Adrenal gland (tissue), 9 donors: ENCODE measurements at regions not wholly inside any gene's neighbourhood (a gene's known extent, or its start where the extent isn't known, plus 50 kb on each side); places are given as distances from the start of the nearest gene placed in this dataset.
"Not testable (repeated sequence)": the region's sequence is repeated elsewhere in the genome, so short reads cannot be mapped to it uniquely, and the experiment has no call there.

Experiments
- DNase-seq, 7 donors: peaks; one replicate each; pipeline ENCODE4 v3.0.0-alpha.2; 2019 to 2020
- H3K27ac ChIP-seq, 5 donors: fragments of 200-600 bp; sonication (generic) in 4 of 5; 1 replicate in 3 of 5; 2 replicates in 2 of 5; pipeline versions ENCODE4 v1.5.1 to v1.8.0; 2016 to 2020; ENCODE audit warnings: mild to moderate bottlenecking in 1 of 5
- H3K27me3 ChIP-seq: fragments of 200-600 bp; 2 replicates; pipeline ENCODE4 v1.8.0; 2021
- H3K36me3 ChIP-seq, 2 donors: fragments of 200-600 bp; replicated peaks in 1 of 2; 1 replicate in 1 of 2; 2 replicates in 1 of 2; pipeline versions ENCODE4 v1.5.1 to v1.8.0; 2018 to 2022
- H3K4me1 ChIP-seq, 2 donors: fragments of 200-600 bp; replicated peaks in 1 of 2; 1 replicate in 1 of 2; 2 replicates in 1 of 2; pipeline versions ENCODE4 v1.5.1 to v1.8.0; 2018 to 2021
- H3K4me3 ChIP-seq, 4 donors: fragments of 200-600 bp; sonication (generic) in 3 of 4; one replicate each; pipeline ENCODE4 v1.5.1; 2016 to 2018
- H3K9me3 ChIP-seq, 3 donors: fragments of 200-600 bp; sonication (generic) in 1 of 3; replicated peaks in 1 of 3; 1 replicate in 2 of 3; 2 replicates in 1 of 3; pipeline versions ENCODE4 v1.5.1 to v1.8.0; 2016 to 2021
- CTCF ChIP-seq, 6 experiments: fragments of 450-650 bp in 4 of 6; fragments of 200-600 bp in 2 of 6; sonication (generic) in 1 of 6; IDR thresholded peaks; 1 replicate in 5 of 6; 2 replicates in 1 of 6; pipeline versions ENCODE4 v1.5.1 to v1.8.0; 2016 to 2021; ENCODE audit warnings: antibody characterized with exemption in 6 of 6, mild to moderate bottlenecking in 2 of 6, moderate library complexity in 1 of 6
- POLR2A ChIP-seq, 2 donors: fragments of 450-650 bp; IDR thresholded peaks; one replicate each; pipeline ENCODE4 v1.6.1; 2017; ENCODE audit warnings: antibody characterized with exemption in 2 of 2, mild to moderate bottlenecking in 2 of 2, moderate library complexity in 1 of 2
- WGBS, 4 donors: extraction: QIAGEN DNeasy Blood & Tissue Kit in 2 of 4; methylation state at CpG; one replicate each; pipeline versions ENCODE4 v1.1.5 to v1.1.7; 2013 to 2017; 5-methylcytosine and 5-hydroxymethylcytosine counted together
- intact Hi-C, 2 donors: fragments of 100-400 bp; cut with DNase I; formaldehyde crosslinking; loops; one replicate each; pipeline versions ENCODE4 v1.14.1 to v1.15.0; 2022 to 2023
- donor health status: healthy with polysubstance abuse.
- donor health status: Bipolar disorder and iron deficiency.
- donor health status: DM: yes; HTN: yes; CAD: no.
- donor health status: DM: no; HTN: no; CAD: no.
- donor health status: DM: no; HTN: no; CAD: no.

GRCh38 chr9:42377530-42378417, 194.3 kb downstream of the SPATA31A6 start:
- intact Hi-C loops, H3K4me1 ChIP-seq, DNase-seq, H3K27ac ChIP-seq, H3K36me3 ChIP-seq, H3K27me3 ChIP-seq, H3K4me3 ChIP-seq, H3K9me3 ChIP-seq: not testable (repeated sequence)
- 76 to 82% (median 80%) methylated on average over 18 to 23 of the region's 23 CpGs for WGBS, 4 donors

- intact Hi-C loops = no loop called here
- H3K36me3 ChIP-seq = no peaks in the 10 kb centered on the region
- no peaks in the 10 kb centered on the region for H3K4me1 ChIP-seq
- H3K9me3 ChIP-seq = no peaks in the 10 kb centered on the region
- no peaks in the 10 kb centered on the region for H3K27me3 ChIP-seq
- H3K27ac ChIP-seq = no peak overlapping the region
- no peak for TF ChIP-seq POLR2A (IDR thresholded peaks at IDR 0.05)
- no peak overlapping the region for H3K4me3 ChIP-seq
- DNase-seq = no peak
- WGBS, 4 donors = 60 to 88% (median 79%) methylated on average over 2 of the region's 2 CpGs
Measured at GRCh38 chr9:42378418-42378815, 195.0 kb downstream of the SPATA31A6 start.

GRCh38 chr9:42379602-42380001, 196.1 kb downstream of the SPATA31A6 start:
- DNase-seq, H3K36me3 ChIP-seq, H3K9me3 ChIP-seq, H3K4me1 ChIP-seq, H3K27ac ChIP-seq, intact Hi-C loops, H3K4me3 ChIP-seq, H3K27me3 ChIP-seq: not testable (repeated sequence)
- 58 to 63% (median 62%) methylated on average over 1 of the region's 1 CpG for WGBS, 4 donors

GRCh38 chr9:42384585-42384984, 201.1 kb downstream of the SPATA31A6 start:
- WGBS, 4 donors = 91 to 96% (median 93%) methylated on average over 24 of the region's 24 CpGs
- H3K27me3 ChIP-seq, H3K4me1 ChIP-seq, intact Hi-C loops, DNase-seq, H3K36me3 ChIP-seq, H3K27ac ChIP-seq, H3K9me3 ChIP-seq, H3K4me3 ChIP-seq: not testable (repeated sequence)

- WGBS, 4 donors = 55 to 78% (median 76%) methylated on average over 8 to 9 of the region's 11 CpGs
- H3K36me3 ChIP-seq, H3K4me1 ChIP-seq, H3K27me3 ChIP-seq, H3K4me3 ChIP-seq, H3K27ac ChIP-seq, intact Hi-C loops, H3K9me3 ChIP-seq, DNase-seq: not testable (repeated sequence)
Measured at GRCh38 chr9:42385574-42386120, 202.2 kb downstream of the SPATA31A6 start.

GRCh38 chr9:42386477-42386876, 203.0 kb downstream of the SPATA31A6 start:
- H3K36me3 ChIP-seq = no peaks in the 10 kb centered on the region
- intact Hi-C loops = no loop called here
- no peak overlapping the region for H3K4me3 ChIP-seq
- no peak overlapping the region for H3K27ac ChIP-seq
- 54 to 60% (median 57%) methylated on average over 2 of the region's 2 CpGs for WGBS, 4 donors
- no peak for DNase-seq
- no peaks in the 10 kb centered on the region for H3K27me3 ChIP-seq
- no peaks in the 10 kb centered on the region for H3K4me1 ChIP-seq
- no peaks in the 10 kb centered on the region for H3K9me3 ChIP-seq
- TF ChIP-seq CTCF (IDR thresholded peaks at IDR 0.05) = no peak
- no peak for TF ChIP-seq POLR2A (IDR thresholded peaks at IDR 0.05)
